ENCODE measurements at regions not wholly inside any gene's neighbourhood (a gene's known extent, or its start where the extent isn't known, plus 50 kb on each side); places are given as distances from the start of the nearest gene placed in this dataset.
"Not testable (repeated sequence)": the region's sequence is repeated elsewhere in the genome, so short reads cannot be mapped to it uniquely, and the experiment has no call there.

DNA sequence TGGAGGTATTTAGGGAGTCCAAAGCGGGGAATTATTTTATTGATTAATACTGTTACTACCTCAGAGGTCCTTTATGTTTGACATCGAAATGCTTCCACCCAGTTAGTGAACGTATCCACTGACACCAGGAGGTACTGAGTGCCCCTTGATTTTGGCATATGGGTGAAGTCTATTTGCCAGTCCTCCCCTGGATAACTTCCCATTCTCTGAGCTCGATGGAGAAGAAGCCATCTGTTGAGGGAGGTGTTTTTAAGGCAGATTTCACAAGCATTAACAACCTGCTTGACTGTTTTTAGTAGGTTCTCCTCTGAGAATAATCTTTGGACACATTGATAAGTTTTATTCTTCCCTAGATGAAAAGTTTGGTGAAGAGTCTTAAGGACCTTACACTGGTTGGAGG lies 165.3 kb upstream of the NREP start:
- Histone ChIP-seq H3K27ac (ENCODE audit: low read depth in 1 of 2, low read length in 1 of 2) (no peak overlapping the region), H3K4me1 (ENCODE audit: control insufficient read depth in 2 of 2, insufficient read depth in 2 of 2, low read length in 2 of 2) (no peaks in the 10 kb centered on the region), H3K27me3 (ENCODE audit: control insufficient read depth in 2 of 2, insufficient read depth in 1 of 2, low read length in 1 of 2) (no peaks in the 10 kb centered on the region), H3K4me3 (ENCODE audit: low read length in 2 of 2) (no peak overlapping the region), H3K9me3 (ENCODE audit: control insufficient read depth in 2 of 2, insufficient read depth in 1 of 2, low read length in 1 of 2) (no peaks in the 10 kb centered on the region), H3K36me3 (ENCODE audit: control insufficient read depth in 2 of 2, insufficient read depth in 2 of 2, low read length in 1 of 2) (no peaks in the 10 kb centered on the region)
- WGBS = 95% methylated on average over 4 of the region's 4 CpGs
- no peak for DNase-seq (ENCODE audit: low read depth in 6 of 9, low spot score in 9 of 9)

DNA sequence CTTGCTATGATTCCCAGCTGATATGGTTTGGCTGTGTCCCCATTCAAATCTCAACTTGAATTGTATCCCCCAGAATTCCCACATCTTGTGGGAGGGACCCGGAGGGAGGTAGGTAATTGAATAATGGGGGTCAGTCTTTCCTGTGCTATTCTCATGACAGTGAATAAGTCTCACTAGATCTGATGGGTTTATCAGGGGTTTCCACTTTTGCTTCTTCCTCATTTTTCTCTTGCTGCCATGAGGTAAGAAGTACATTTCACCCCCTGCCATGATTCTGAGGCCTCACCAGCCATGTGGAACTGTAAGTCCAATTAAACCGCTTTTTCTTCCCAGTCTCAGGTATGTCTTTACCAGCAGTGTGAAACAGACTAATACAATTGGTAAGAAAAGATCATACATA lies 164.7 kb upstream of the NREP start:
- not testable (repeated sequence) for H3K4me1 ChIP-seq (ENCODE audit: control insufficient read depth in 2 of 2, insufficient read depth in 2 of 2, low read length in 2 of 2); H3K4me3 ChIP-seq (ENCODE audit: low read length in 2 of 2); H3K27ac ChIP-seq (ENCODE audit: low read depth in 1 of 2, low read length in 1 of 2); DNase-seq (ENCODE audit: low read depth in 6 of 9, low spot score in 9 of 9); H3K36me3 ChIP-seq (ENCODE audit: control insufficient read depth in 2 of 2, insufficient read depth in 2 of 2, low read length in 1 of 2); H3K27me3 ChIP-seq (ENCODE audit: control insufficient read depth in 2 of 2, insufficient read depth in 1 of 2, low read length in 1 of 2); H3K9me3 ChIP-seq (ENCODE audit: control insufficient read depth in 2 of 2, insufficient read depth in 1 of 2, low read length in 1 of 2)
- whole genome bisulfite sequencing = 98% methylated on average over 2 of the region's 2 CpGs

DNA sequence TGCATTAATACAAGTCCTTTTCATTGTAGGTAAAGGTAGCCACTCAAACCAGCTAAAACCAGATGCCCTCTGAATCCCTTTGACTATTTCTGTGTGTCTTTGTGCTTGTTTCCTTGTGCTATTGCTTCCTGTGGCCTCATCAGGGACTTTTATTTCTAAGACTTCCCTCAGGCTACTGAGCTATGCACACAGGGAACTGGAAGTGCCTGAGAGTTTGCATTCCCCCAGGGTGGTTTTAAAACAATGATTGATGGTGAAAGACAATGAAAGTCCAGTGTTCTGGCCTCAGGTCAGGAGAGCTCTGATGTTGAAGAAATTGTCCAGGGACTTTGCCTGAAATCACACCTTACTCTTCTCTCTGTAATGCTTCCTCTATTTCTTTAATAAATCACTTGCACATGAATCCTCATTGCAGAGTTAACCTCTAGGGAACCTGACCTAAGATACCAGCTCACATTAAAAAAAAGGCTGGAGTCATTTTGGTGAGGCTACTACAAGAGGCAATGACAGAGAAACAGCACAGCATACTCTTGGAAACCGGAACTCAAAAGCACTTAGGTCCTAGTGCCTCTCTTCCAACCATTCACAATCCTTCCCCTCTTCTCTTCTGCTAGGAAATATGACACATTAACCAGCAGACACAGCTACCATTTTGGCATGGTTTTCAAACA lies 158.1 kb upstream of the NREP start:
- Histone ChIP-seq H3K9me3 (ENCODE audit: control insufficient read depth in 2 of 2, insufficient read depth in 1 of 2, low read length in 1 of 2) (no peaks in the 10 kb centered on the region), H3K4me3 (ENCODE audit: low read length in 2 of 2) (no peak overlapping the region), H3K27ac (ENCODE audit: low read depth in 1 of 2, low read length in 1 of 2) (no peak overlapping the region), H3K4me1 (ENCODE audit: control insufficient read depth in 2 of 2, insufficient read depth in 2 of 2, low read length in 2 of 2) (no peaks in the 10 kb centered on the region), H3K36me3 (ENCODE audit: control insufficient read depth in 2 of 2, insufficient read depth in 2 of 2, low read length in 1 of 2) (no peaks in the 10 kb centered on the region), H3K27me3 (ENCODE audit: control insufficient read depth in 2 of 2, insufficient read depth in 1 of 2, low read length in 1 of 2) (no peaks in the 10 kb centered on the region)
- 94% methylated on average over 1 of the region's 1 CpG for WGBS
- DNase-seq (ENCODE audit: low read depth in 6 of 9, low spot score in 9 of 9) = no peak

DNA sequence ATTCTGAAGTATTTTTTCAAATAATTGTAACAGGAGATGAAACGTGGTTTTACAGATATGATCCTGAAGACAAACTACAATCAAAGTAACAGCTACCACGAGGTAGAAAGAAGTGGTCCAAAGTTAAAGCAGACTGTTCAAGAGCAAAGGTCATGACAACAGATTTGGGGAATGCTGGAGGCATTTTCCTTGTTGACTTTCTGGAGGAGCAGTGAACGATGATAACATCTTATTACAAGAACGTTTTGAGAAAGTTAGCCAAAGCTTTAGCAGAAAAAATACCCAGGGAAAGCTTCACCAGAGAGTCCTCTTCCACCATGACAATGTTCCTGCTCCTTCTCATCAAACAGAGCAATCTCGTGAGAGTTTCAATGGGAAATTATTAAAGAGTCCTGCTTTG lies 145.4 kb upstream of the NREP start:
- Histone ChIP-seq H3K4me3 (ENCODE audit: low read length in 2 of 2) (no peak overlapping the region), H3K27me3 (ENCODE audit: control insufficient read depth in 2 of 2, insufficient read depth in 1 of 2, low read length in 1 of 2) (no peaks in the 10 kb centered on the region), H3K27ac (ENCODE audit: low read depth in 1 of 2, low read length in 1 of 2) (no peak overlapping the region), H3K36me3 (ENCODE audit: control insufficient read depth in 2 of 2, insufficient read depth in 2 of 2, low read length in 1 of 2) (no peaks in the 10 kb centered on the region), H3K4me1 (ENCODE audit: control insufficient read depth in 2 of 2, insufficient read depth in 2 of 2, low read length in 2 of 2) (no peaks in the 10 kb centered on the region), H3K9me3 (ENCODE audit: control insufficient read depth in 2 of 2, insufficient read depth in 1 of 2, low read length in 1 of 2) (no peaks in the 10 kb centered on the region)
- DNase-seq (ENCODE audit: low read depth in 6 of 9, low spot score in 9 of 9) = no peak
- 86% methylated on average over 5 of the region's 5 CpGs for WGBS

DNA sequence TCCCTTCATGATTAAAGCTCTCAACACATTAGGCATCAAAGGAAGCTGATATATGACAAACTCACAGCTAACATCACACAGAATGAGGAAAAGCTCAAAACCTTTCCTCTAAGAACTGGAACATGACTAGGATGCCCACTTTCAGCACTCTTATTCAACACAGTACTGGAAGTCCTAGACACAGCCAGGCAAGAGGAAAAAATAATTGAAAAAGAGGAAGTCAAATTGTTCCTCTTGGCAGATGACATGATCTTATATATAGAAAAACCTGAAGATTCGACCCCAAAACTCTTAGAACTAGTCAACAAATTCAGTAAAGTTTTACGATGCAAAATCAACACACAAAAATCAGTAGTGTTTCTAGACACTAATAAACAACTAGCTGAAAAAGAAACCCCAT lies 144.3 kb upstream of the NREP start:
- H3K4me3 ChIP-seq (ENCODE audit: low read length in 2 of 2) = no peak overlapping the region
- WGBS = 19% methylated on average over 2 of the region's 2 CpGs
- H3K36me3 ChIP-seq (ENCODE audit: control insufficient read depth in 2 of 2, insufficient read depth in 2 of 2, low read length in 1 of 2) = no peaks in the 10 kb centered on the region
- no peaks in the 10 kb centered on the region for H3K4me1 ChIP-seq (ENCODE audit: control insufficient read depth in 2 of 2, insufficient read depth in 2 of 2, low read length in 2 of 2)
- H3K9me3 ChIP-seq (ENCODE audit: control insufficient read depth in 2 of 2, insufficient read depth in 1 of 2, low read length in 1 of 2) = no peaks in the 10 kb centered on the region
- no peak for DNase-seq (ENCODE audit: low read depth in 6 of 9, low spot score in 9 of 9)
- H3K27me3 ChIP-seq (ENCODE audit: control insufficient read depth in 2 of 2, insufficient read depth in 1 of 2, low read length in 1 of 2) = no peaks in the 10 kb centered on the region
- no peak overlapping the region for H3K27ac ChIP-seq (ENCODE audit: low read depth in 1 of 2, low read length in 1 of 2)

DNA sequence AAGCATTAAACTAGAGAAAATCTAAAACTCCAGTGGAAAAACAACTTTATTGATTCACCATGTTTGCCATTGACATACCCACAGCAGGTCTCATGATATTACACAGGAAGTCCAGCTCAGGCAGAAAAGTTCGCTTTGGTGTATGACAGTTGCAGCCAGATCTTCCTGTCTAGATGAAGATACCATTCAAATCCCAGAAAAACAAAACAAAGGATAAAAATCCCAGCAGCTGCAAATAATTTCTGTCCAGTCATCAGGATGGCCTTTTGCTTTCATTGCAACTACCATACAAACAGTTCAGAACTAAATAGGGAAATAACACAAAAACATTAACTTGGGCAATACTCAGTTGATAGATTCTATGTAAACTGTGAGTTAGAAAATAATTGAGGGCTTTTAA lies 136.0 kb upstream of the NREP start:
- no peaks in the 10 kb centered on the region for H3K4me1 ChIP-seq (ENCODE audit: control insufficient read depth in 2 of 2, insufficient read depth in 2 of 2, low read length in 2 of 2)

DNA sequence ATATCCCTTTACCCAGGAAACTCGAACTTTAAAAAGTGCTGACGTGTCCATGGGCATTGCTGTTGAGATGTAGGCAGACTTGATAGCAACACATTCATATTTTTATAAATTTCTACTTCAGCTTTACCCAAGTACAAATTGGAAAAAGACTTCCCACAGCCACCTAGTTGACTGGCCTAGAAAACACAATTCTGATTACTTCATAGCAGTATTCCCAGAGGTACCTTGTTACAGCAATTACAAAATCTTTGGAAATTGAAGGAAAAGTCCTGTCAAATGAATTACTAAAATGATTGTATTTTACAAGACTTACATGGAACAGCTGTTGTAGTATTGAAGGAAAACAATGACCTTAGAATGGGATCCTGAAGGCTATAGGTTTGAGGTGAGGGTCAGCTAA lies 130.7 kb upstream of the NREP start:
- Histone ChIP-seq H3K27me3 (ENCODE audit: control insufficient read depth in 2 of 2, insufficient read depth in 1 of 2, low read length in 1 of 2) (no peaks in the 10 kb centered on the region), H3K36me3 (ENCODE audit: control insufficient read depth in 2 of 2, insufficient read depth in 2 of 2, low read length in 1 of 2) (no peaks in the 10 kb centered on the region), H3K27ac (ENCODE audit: low read depth in 1 of 2, low read length in 1 of 2) (no peak overlapping the region), H3K4me1 (ENCODE audit: control insufficient read depth in 2 of 2, insufficient read depth in 2 of 2, low read length in 2 of 2) (no peaks in the 10 kb centered on the region), H3K4me3 (ENCODE audit: low read length in 2 of 2) (no peak overlapping the region), H3K9me3 (ENCODE audit: control insufficient read depth in 2 of 2, insufficient read depth in 1 of 2, low read length in 1 of 2) (peaks cover 2 to 3% of the 10 kb centered on the region in 2 donors)
- 95% methylated on average over 2 of the region's 2 CpGs for WGBS
- no peak for DNase-seq (ENCODE audit: low read depth in 6 of 9, low spot score in 9 of 9)

More for the DNA sequence above, 136.0 kb upstream of the NREP start:
- H3K36me3 ChIP-seq (ENCODE audit: control insufficient read depth in 2 of 2, insufficient read depth in 2 of 2, low read length in 1 of 2) = no peaks in the 10 kb centered on the region
- H3K4me3 ChIP-seq (ENCODE audit: low read length in 2 of 2) = no peak overlapping the region
- DNase-seq (ENCODE audit: low read depth in 6 of 9, low spot score in 9 of 9) = no peak
- WGBS = 53% methylated on average over 1 of the region's 1 CpG
- H3K9me3 ChIP-seq (ENCODE audit: control insufficient read depth in 2 of 2, insufficient read depth in 1 of 2, low read length in 1 of 2) = peaks cover 2 to 3% of the 10 kb centered on the region in 2 donors
- no peak overlapping the region for H3K27ac ChIP-seq (ENCODE audit: low read depth in 1 of 2, low read length in 1 of 2)
- H3K27me3 ChIP-seq (ENCODE audit: control insufficient read depth in 2 of 2, insufficient read depth in 1 of 2, low read length in 1 of 2) = no peaks in the 10 kb centered on the region

DNA sequence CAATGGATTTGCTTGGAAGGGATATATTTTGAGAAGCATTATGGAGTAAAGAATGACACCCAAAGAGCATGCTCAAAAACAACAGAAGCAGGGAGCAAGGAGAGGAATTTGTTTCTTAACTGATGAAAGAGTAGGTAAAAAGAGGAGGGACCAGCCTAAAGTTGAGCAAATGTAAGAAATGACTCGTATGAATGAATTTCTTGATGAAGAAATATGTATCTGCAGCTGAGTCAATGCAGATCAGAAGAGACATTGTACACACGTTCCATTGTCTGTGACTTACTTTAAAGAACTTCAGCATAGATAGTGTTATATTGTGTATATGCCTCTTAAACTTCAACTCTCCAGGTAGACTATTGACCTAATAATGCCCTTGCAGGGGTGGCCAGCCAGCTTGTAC lies 112.7 kb upstream of the NREP start:
- 97% methylated on average over 2 of the region's 2 CpGs for WGBS
- Histone ChIP-seq H3K9me3 (ENCODE audit: control insufficient read depth in 2 of 2, insufficient read depth in 1 of 2, low read length in 1 of 2) (no peaks in the 10 kb centered on the region), H3K36me3 (ENCODE audit: control insufficient read depth in 2 of 2, insufficient read depth in 2 of 2, low read length in 1 of 2) (no peaks in the 10 kb centered on the region), H3K4me3 (ENCODE audit: low read length in 2 of 2) (no peak overlapping the region), H3K27ac (ENCODE audit: low read depth in 1 of 2, low read length in 1 of 2) (no peak overlapping the region), H3K4me1 (ENCODE audit: control insufficient read depth in 2 of 2, insufficient read depth in 2 of 2, low read length in 2 of 2) (no peaks in the 10 kb centered on the region), H3K27me3 (ENCODE audit: control insufficient read depth in 2 of 2, insufficient read depth in 1 of 2, low read length in 1 of 2) (no peaks in the 10 kb centered on the region)
- DNase-seq (ENCODE audit: low read depth in 6 of 9, low spot score in 9 of 9) = no peak

DNA sequence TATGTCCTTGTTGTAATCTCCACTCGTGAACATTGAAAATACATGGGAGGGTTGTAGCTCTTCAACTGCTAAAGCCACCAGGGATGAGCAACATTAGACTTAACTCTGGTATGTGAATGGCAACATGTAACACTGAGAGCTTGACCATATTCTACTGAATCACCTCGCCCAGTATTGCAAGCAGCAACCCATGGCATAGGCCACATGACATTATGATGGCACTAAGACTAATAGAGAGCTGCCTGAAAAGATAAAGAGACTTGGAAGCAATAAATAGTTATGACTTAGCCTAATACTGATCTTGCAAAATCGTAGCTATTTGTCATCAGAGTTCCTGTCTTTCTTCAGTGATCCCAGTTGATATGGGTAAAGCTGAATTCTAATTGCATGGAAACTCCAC lies 108.4 kb upstream of the NREP start:
- no peak overlapping the region for H3K4me3 ChIP-seq (ENCODE audit: low read length in 2 of 2)
- 94% methylated on average over 3 of the region's 3 CpGs for WGBS
- no peak for DNase-seq (ENCODE audit: low read depth in 6 of 9, low spot score in 9 of 9)
- no peaks in the 10 kb centered on the region for H3K27me3 ChIP-seq (ENCODE audit: control insufficient read depth in 2 of 2, insufficient read depth in 1 of 2, low read length in 1 of 2)
- no peaks in the 10 kb centered on the region for H3K4me1 ChIP-seq (ENCODE audit: control insufficient read depth in 2 of 2, insufficient read depth in 2 of 2, low read length in 2 of 2)
- no peak overlapping the region for H3K27ac ChIP-seq (ENCODE audit: low read depth in 1 of 2, low read length in 1 of 2)
- H3K36me3 ChIP-seq (ENCODE audit: control insufficient read depth in 2 of 2, insufficient read depth in 2 of 2, low read length in 1 of 2) = no peaks in the 10 kb centered on the region
- no peaks in the 10 kb centered on the region for H3K9me3 ChIP-seq (ENCODE audit: control insufficient read depth in 2 of 2, insufficient read depth in 1 of 2, low read length in 1 of 2)

DNA sequence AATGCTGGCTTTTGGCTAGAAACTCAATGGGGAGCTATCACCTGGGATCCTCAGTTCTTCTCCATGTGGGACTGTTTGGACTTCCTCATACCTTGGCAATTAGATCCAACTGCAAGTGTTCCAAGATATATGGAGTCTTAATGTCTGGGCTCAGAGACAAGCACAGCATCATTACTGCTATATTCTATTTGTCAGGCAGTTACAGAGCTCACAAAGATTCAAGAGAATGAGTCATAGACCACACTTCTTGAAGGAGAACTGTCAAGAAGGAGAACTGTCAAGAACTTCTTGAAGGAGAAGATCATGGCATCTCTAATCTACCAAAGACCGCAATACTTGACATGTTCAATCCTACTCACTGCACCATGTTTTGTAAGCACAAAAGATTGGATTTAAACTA lies 106.8 kb upstream of the NREP start:
- H3K9me3 ChIP-seq (ENCODE audit: control insufficient read depth in 2 of 2, insufficient read depth in 1 of 2, low read length in 1 of 2) = no peaks in the 10 kb centered on the region

More for the DNA sequence above, 106.8 kb upstream of the NREP start:
- H3K4me1 ChIP-seq (ENCODE audit: control insufficient read depth in 2 of 2, insufficient read depth in 2 of 2, low read length in 2 of 2) = no peaks in the 10 kb centered on the region
- no peak overlapping the region for H3K4me3 ChIP-seq (ENCODE audit: low read length in 2 of 2)
- H3K27me3 ChIP-seq (ENCODE audit: control insufficient read depth in 2 of 2, insufficient read depth in 1 of 2, low read length in 1 of 2) = no peaks in the 10 kb centered on the region
- no peak for DNase-seq (ENCODE audit: low read depth in 6 of 9, low spot score in 9 of 9)
- H3K36me3 ChIP-seq (ENCODE audit: control insufficient read depth in 2 of 2, insufficient read depth in 2 of 2, low read length in 1 of 2) = no peaks in the 10 kb centered on the region
- no peak overlapping the region for H3K27ac ChIP-seq (ENCODE audit: low read depth in 1 of 2, low read length in 1 of 2)
- WGBS = 100% methylated on average over 1 of the region's 1 CpG
